Osteocyte (in vitro differentiated cells): ENCODE measurements at regions not wholly inside any gene's neighbourhood (a gene's known extent, or its start where the extent isn't known, plus 50 kb on each side); places are given as distances from the start of the nearest gene placed in this dataset.

Source experiments
- DNase-seq: peaks from one replicate; pipeline ENCODE4 v3.0.0; 2021; ENCODE audit warnings: mixed read lengths; ENCODE audit not compliant: unreplicated experiment; ENCODE audit errors: extremely low spot score
- H3K27ac Mint-ChIP-seq: one replicate; pipeline ENCODE4 v1.8.0; 2021; ENCODE audit warnings: mild to moderate bottlenecking, mixed read lengths; ENCODE audit not compliant: unreplicated experiment
- H3K27me3 Mint-ChIP-seq: one replicate; pipeline ENCODE4 v1.8.0; 2021; ENCODE audit warnings: mixed read lengths; ENCODE audit not compliant: unreplicated experiment
- H3K36me3 Mint-ChIP-seq: one replicate; pipeline ENCODE4 v1.8.0; 2021; ENCODE audit warnings: mixed read lengths; ENCODE audit not compliant: unreplicated experiment
- H3K4me1 Mint-ChIP-seq: one replicate; pipeline ENCODE4 v1.8.0; 2021; ENCODE audit warnings: mixed read lengths; ENCODE audit not compliant: unreplicated experiment
- H3K4me3 Mint-ChIP-seq: one replicate; pipeline ENCODE4 v1.8.0; 2021; ENCODE audit warnings: mild to moderate bottlenecking, moderate library complexity, mixed read lengths; ENCODE audit not compliant: unreplicated experiment
- H3K9me3 Mint-ChIP-seq: one replicate; pipeline ENCODE4 v1.8.0; 2021; ENCODE audit warnings: mixed read lengths; ENCODE audit not compliant: unreplicated experiment
- TF ChIP-seq, protein P1 (sequence below): fragments of 200-600 bp; sonication (generic); IDR thresholded peaks from 2 replicates; pipeline ENCODE4 v1.5.0; 2021; ENCODE audit warnings: antibody characterized with exemption, mild to moderate bottlenecking, moderate library complexity

DNA sequence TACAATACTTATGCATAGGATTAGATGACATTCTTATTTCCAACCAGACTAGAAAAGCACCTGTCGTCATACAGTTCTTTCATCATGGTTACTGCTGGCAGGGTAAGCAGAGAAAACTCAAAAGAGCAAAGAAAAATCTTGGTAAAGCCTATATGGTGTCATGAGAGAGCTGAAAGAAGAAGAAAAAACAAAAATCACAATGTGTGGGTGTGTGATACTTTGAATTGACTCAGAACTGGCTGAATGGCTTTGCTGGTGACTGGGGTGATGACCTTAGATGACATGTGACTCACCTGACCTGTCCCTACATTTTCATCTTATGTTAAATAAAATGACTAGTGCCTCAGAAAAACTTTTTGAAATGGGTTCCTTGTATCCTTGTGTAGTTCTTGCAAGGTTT is 278.1 kb upstream of the LMO3 start:
- Mint-ChIP-seq H3K4me1 (no peaks in the 10 kb centered on the region), H3K27ac (no peak overlapping the region), H3K9me3 (peaks cover 11% of the 10 kb centered on the region), H3K4me3 (no peak overlapping the region), H3K36me3 (no peaks in the 10 kb centered on the region), H3K27me3 (no peaks in the 10 kb centered on the region)
- no peak for DNase-seq
- TF ChIP-seq, protein P1, sequence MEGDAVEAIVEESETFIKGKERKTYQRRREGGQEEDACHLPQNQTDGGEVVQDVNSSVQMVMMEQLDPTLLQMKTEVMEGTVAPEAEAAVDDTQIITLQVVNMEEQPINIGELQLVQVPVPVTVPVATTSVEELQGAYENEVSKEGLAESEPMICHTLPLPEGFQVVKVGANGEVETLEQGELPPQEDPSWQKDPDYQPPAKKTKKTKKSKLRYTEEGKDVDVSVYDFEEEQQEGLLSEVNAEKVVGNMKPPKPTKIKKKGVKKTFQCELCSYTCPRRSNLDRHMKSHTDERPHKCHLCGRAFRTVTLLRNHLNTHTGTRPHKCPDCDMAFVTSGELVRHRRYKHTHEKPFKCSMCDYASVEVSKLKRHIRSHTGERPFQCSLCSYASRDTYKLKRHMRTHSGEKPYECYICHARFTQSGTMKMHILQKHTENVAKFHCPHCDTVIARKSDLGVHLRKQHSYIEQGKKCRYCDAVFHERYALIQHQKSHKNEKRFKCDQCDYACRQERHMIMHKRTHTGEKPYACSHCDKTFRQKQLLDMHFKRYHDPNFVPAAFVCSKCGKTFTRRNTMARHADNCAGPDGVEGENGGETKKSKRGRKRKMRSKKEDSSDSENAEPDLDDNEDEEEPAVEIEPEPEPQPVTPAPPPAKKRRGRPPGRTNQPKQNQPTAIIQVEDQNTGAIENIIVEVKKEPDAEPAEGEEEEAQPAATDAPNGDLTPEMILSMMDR = no peak

DNA sequence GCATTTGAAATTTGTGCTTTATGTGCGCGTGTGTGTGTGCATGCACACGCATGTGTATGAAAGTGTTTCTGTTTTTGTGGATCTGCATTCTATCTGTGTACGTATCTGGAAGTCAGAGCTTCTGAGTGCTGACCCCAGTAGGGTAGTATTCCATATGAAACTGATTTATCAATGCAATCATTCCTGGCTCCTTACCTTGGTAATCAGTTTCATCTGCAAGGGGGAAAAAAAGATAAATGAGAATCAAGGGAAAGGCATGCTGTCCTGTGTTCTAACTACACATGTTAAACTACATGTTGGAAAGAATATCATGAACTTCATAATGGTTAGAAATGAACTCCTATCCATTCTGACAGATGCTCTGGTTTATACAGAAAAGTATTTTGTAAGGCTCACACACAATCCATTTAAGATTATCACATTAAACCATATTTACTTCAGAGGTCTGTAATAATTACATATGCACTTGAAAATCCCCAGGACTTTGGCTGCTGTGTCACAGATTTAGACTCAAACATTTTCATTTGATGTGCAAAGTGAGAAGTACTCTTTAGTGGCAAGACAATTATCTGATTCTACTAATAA is 276.1 kb upstream of the LMO3 start:
- H3K27me3 Mint-ChIP-seq = no peaks in the 10 kb centered on the region
- H3K4me1 Mint-ChIP-seq = no peaks in the 10 kb centered on the region
- H3K36me3 Mint-ChIP-seq = no peaks in the 10 kb centered on the region
- TF ChIP-seq, protein P1 = no peak
- no peak overlapping the region for H3K27ac Mint-ChIP-seq
- H3K9me3 Mint-ChIP-seq = no peaks in the 10 kb centered on the region
- DNase-seq = no peak
- no peak overlapping the region for H3K4me3 Mint-ChIP-seq

DNA sequence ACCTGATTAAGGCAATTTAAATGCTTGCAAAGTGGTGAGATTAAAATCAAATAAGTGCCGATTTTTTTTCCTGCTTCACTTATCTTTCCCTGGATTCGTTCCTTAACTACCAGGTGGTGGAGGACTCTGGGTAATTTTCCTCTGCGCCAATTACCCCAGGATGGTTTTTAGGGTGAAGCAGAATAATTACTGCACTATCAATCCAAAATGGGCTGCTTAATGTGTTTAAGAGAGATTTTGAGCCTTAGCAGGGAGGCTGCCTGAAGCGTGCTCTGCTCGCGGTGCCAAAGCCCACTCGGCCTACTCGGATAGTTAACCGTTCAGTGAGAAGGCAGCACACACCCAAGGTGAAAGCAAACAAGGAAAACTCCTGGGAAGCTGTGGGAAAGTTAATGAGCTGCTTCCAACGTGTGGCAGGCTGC is 274.9 kb upstream of the LMO3 start:
- DNase-seq = no peak
- Mint-ChIP-seq H3K27ac (no peak overlapping the region), H3K9me3 (no peaks in the 10 kb centered on the region), H3K27me3 (no peaks in the 10 kb centered on the region), H3K36me3 (no peaks in the 10 kb centered on the region), H3K4me1 (no peaks in the 10 kb centered on the region), H3K4me3 (no peak overlapping the region)
- TF ChIP-seq, protein P1 = no peak

DNA sequence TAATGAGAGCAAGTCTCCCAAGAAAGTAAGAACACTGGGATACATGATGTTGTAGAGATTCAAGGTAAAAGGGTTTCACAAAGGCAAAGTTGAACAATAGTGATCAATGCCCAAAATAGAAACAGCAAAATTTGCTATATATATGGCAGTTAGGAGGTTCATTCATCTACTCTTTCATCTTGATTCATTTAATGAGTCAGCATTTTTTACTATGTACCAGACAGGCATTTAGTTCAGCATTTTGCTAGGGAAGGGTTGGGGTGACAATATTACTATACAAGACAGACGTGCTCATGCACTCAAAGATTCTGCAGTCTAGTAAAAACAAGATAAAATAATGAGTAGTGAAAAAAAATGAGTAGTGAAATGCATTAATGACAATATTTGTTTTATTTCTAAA is 264.9 kb upstream of the LMO3 start:
- no peak overlapping the region for H3K4me3 Mint-ChIP-seq
- no peaks in the 10 kb centered on the region for H3K36me3 Mint-ChIP-seq
- H3K27me3 Mint-ChIP-seq = no peaks in the 10 kb centered on the region
- no peak for DNase-seq
- TF ChIP-seq, protein P1 = no peak
- peaks cover 7% of the 10 kb centered on the region for H3K9me3 Mint-ChIP-seq
- no peaks in the 10 kb centered on the region for H3K4me1 Mint-ChIP-seq
- H3K27ac Mint-ChIP-seq = no peak overlapping the region

DNA sequence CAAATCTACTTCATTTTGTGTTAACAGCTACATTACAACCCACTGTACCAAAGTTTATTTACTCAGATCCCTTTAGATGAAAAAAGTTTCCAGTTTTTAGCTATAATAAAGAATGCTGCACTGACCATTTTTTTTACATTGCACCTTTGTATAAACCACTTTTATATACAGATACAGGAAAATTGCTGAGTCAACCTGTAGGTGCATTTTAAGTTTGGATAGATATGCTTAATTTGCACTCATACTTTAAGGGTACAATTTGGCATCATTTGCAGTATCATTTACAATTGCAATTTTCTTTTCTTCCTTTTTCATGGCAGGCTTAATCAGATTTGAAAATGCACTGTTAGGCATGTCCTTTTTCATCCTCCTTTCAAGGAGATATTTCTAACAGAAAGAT is 257.8 kb upstream of the LMO3 start:
- Mint-ChIP-seq H3K27ac (no peak overlapping the region), H3K27me3 (no peaks in the 10 kb centered on the region), H3K36me3 (no peaks in the 10 kb centered on the region), H3K4me3 (no peak overlapping the region), H3K4me1 (no peaks in the 10 kb centered on the region), H3K9me3 (no peaks in the 10 kb centered on the region)
- TF ChIP-seq, protein P1 = no peak
- no peak for DNase-seq
